Upper lobe of right lung (tissue), 1 donor: ENCODE measurements at regions not wholly inside any gene's neighbourhood (a gene's known extent, or its start where the extent isn't known, plus 50 kb on each side); places are given as distances from the start of the nearest gene placed in this dataset.

Experiments used
- ATAC-seq: fragments of 200-7000 bp; cut with Tn5 transposase; one replicate; pipeline ENCODE4 v1.9.1; 2020; ENCODE audit warnings: mild to moderate bottlenecking, moderate library complexity
- DNase-seq: peaks from one replicate; pipeline ENCODE4 v3.0.0-alpha.2; 2020
- H3K27ac ChIP-seq: fragments of 200-600 bp; one replicate; pipeline ENCODE4 v1.8.0; 2022
- H3K27me3 ChIP-seq: fragments of 200-600 bp; one replicate; pipeline ENCODE4 v1.8.0; 2022; ENCODE audit warnings: mild to moderate bottlenecking
- H3K36me3 ChIP-seq: fragments of 200-600 bp; one replicate; pipeline ENCODE4 v1.8.0; 2022
- H3K4me1 ChIP-seq: fragments of 200-600 bp; one replicate; pipeline ENCODE4 v1.8.0; 2022
- H3K4me3 ChIP-seq: fragments of 200-600 bp; one replicate; pipeline ENCODE4 v1.8.0; 2022; ENCODE audit warnings: mild to moderate bottlenecking
- H3K9me3 ChIP-seq: fragments of 200-600 bp; one replicate; pipeline ENCODE4 v1.8.0; 2022
- CTCF ChIP-seq: fragments of 200-600 bp; IDR thresholded peaks from one replicate; pipeline ENCODE4 v1.8.0; 2022; ENCODE audit warnings: antibody characterized with exemption
- intact Hi-C: fragments of 100-400 bp; cut with DNase I; formaldehyde crosslinking; loops from one replicate; pipeline ENCODE4 v1.11.0; 2022
- donor health status: DM: no; HTN: yes; CAD: no; lungs with severe emphysema.

- DNase-seq (no peak), ATAC-seq (no peak)
- no peak for TF ChIP-seq CTCF
- Histone ChIP-seq H3K4me3 (no peak overlapping the region), H3K27me3 (no peaks in the 10 kb centered on the region), H3K36me3 (no peaks in the 10 kb centered on the region), H3K9me3 (no peaks in the 10 kb centered on the region), H3K4me1 (no peaks in the 10 kb centered on the region), H3K27ac (no peak overlapping the region)
- intact Hi-C loops: no loop called here
Observed at GRCh38 chr2:149727927-149728326, 140.4 kb upstream of the MMADHC start.

GRCh38 chr2:149725234-149725633, 137.7 kb upstream of the MMADHC start:
- no peaks in the 10 kb centered on the region for H3K4me1 ChIP-seq
- H3K4me3 ChIP-seq: no peak overlapping the region
- TF ChIP-seq CTCF: no peak
- H3K27ac ChIP-seq: no peak overlapping the region
- intact Hi-C loops: no loop called here
- DNase-seq (no peak), ATAC-seq (no peak)
- H3K9me3 ChIP-seq: no peaks in the 10 kb centered on the region
- H3K36me3 ChIP-seq: no peaks in the 10 kb centered on the region
- H3K27me3 ChIP-seq: no peaks in the 10 kb centered on the region

GRCh38 chr2:149724091-149724490, 136.5 kb upstream of the MMADHC start:
- Histone ChIP-seq H3K4me3 (no peak overlapping the region), H3K27ac (no peak overlapping the region), H3K4me1 (no peaks in the 10 kb centered on the region), H3K9me3 (no peaks in the 10 kb centered on the region), H3K27me3 (no peaks in the 10 kb centered on the region), H3K36me3 (no peaks in the 10 kb centered on the region)
- intact Hi-C loops: no loop called here
- ATAC-seq: no peak
- no peak for TF ChIP-seq CTCF
- DNase-seq: no peak

GRCh38 chr2:149720615-149721014, 133.0 kb upstream of the MMADHC start:
- H3K4me3 ChIP-seq: no peak overlapping the region
- DNase-seq: no peak
- H3K9me3 ChIP-seq: no peaks in the 10 kb centered on the region
- no peak for TF ChIP-seq CTCF
- no peaks in the 10 kb centered on the region for H3K4me1 ChIP-seq
- no peak for ATAC-seq
- H3K27ac ChIP-seq: no peak overlapping the region
- intact Hi-C loops: no loop called here
- no peaks in the 10 kb centered on the region for H3K36me3 ChIP-seq
- no peaks in the 10 kb centered on the region for H3K27me3 ChIP-seq

- TF ChIP-seq CTCF: no peak
- no peak for DNase-seq
- no peaks in the 10 kb centered on the region for H3K9me3 ChIP-seq
- H3K4me3 ChIP-seq: no peak overlapping the region
- no peaks in the 10 kb centered on the region for H3K27me3 ChIP-seq
- intact Hi-C loops: no loop called here
- no peaks in the 10 kb centered on the region for H3K4me1 ChIP-seq
- no peak overlapping the region for H3K27ac ChIP-seq
- ATAC-seq: no peak
- no peaks in the 10 kb centered on the region for H3K36me3 ChIP-seq
Observed at GRCh38 chr2:149719695-149720094, 132.1 kb upstream of the MMADHC start.

GRCh38 chr2:149716687-149717086, 129.1 kb upstream of the MMADHC start:
- Histone ChIP-seq H3K4me3 (no peak overlapping the region), H3K36me3 (no peaks in the 10 kb centered on the region), H3K9me3 (no peaks in the 10 kb centered on the region), H3K27me3 (no peaks in the 10 kb centered on the region), H3K27ac (no peak overlapping the region), H3K4me1 (no peaks in the 10 kb centered on the region)
- no peak for TF ChIP-seq CTCF
- ATAC-seq (no peak), DNase-seq (no peak)
- intact Hi-C loops: no loop called here
